ENCODE measurements at regions not wholly inside any gene's neighbourhood (a gene's known extent, or its start where the extent isn't known, plus 50 kb on each side); places are given as distances from the start of the nearest gene placed in this dataset.

- Histone ChIP-seq H2BK5ac (ENCODE audit: low read depth, low read length, poor library complexity, severe bottlenecking) (no peak overlapping the region), H2BK12ac (ENCODE audit: low read length in 2 of 2) (no peak overlapping the region), H2BK120ac (ENCODE audit: low read depth, low read length) (no peak overlapping the region), H3K23ac (ENCODE audit: low read length in 2 of 2) (no peak overlapping the region), H4K8ac (ENCODE audit: low read length) (no peak overlapping the region), H2AFZ (ENCODE audit: low read depth, low read length) (no peak overlapping the region), H2AK5ac (ENCODE audit: low read length, severe bottlenecking) (no peak overlapping the region), H3K4me2 (ENCODE audit: low read length, poor library complexity, severe bottlenecking) (no peak overlapping the region), H4K91ac (ENCODE audit: low read length) (no peak overlapping the region), H3K18ac (ENCODE audit: low read depth in 1 of 2, low read length in 2 of 2) (no peak overlapping the region), H3K79me1 (replicated peaks; ENCODE audit: low read length, poor library complexity, severe bottlenecking) (no peaks in the 10 kb centered on the region), H3K9ac (ENCODE audit: low read length) (no peak overlapping the region), H3K36me3 (ENCODE audit: control insufficient read depth in 1 of 2, insufficient read depth in 2 of 2, low read depth in 1 of 2, low read length in 2 of 2) (no peaks in the 10 kb centered on the region), H2BK15ac (ENCODE audit: low read depth, poor library complexity, severe bottlenecking) (no peak overlapping the region), H3K27ac (ENCODE audit: low read length, poor library complexity, severe bottlenecking) (no peak overlapping the region), H3K4ac (ENCODE audit: low read depth in 1 of 2, low read length in 2 of 2) (no peak overlapping the region), H3K9me3 (ENCODE audit: control insufficient read depth, low read length) (no peaks in the 10 kb centered on the region), H3K27me3 (ENCODE audit: control insufficient read depth in 1 of 2, insufficient read depth in 1 of 2, low read length in 2 of 2) (no peaks in the 10 kb centered on the region), H3K4me1 (ENCODE audit: control insufficient read depth, insufficient read depth, low read depth, low read length) (no peaks in the 10 kb centered on the region), H3K4me3 (ENCODE audit: insufficient read depth in 1 of 2, low read depth in 1 of 2, low read length in 2 of 2) (no peak overlapping the region), H3K14ac (ENCODE audit: low read length in 2 of 2) (no peak overlapping the region)
- no peak for DNase-seq
Observed at GRCh38 chrX:8075636-8076035, 95.4 kb downstream of the VCX2 start.

GRCh38 chrX:8067754-8068462 lies 103.2 kb downstream of the VCX2 start:
- H2BK12ac ChIP-seq (ENCODE audit: low read length in 2 of 2) = no peak overlapping the region
- DNase-seq = peak; percentile 84
- H3K14ac ChIP-seq (ENCODE audit: low read length in 2 of 2) = no peak overlapping the region
- no peak overlapping the region for H2AFZ ChIP-seq (ENCODE audit: low read depth, low read length)
- no peak overlapping the region for H4K8ac ChIP-seq (ENCODE audit: low read length)
- H2BK15ac ChIP-seq (ENCODE audit: low read depth, poor library complexity, severe bottlenecking) = no peak overlapping the region
- H2BK5ac ChIP-seq (ENCODE audit: low read depth, low read length, poor library complexity, severe bottlenecking) = no peak overlapping the region
- H3K23ac ChIP-seq (ENCODE audit: low read length in 2 of 2) = no peak overlapping the region
- H3K4me3 ChIP-seq (ENCODE audit: insufficient read depth in 1 of 2, low read depth in 1 of 2, low read length in 2 of 2) = no peak overlapping the region
- no peaks in the 10 kb centered on the region for H3K9me3 ChIP-seq (ENCODE audit: control insufficient read depth, low read length)
- no peak overlapping the region for H3K4me2 ChIP-seq (ENCODE audit: low read length, poor library complexity, severe bottlenecking)
- no peak overlapping the region for H2BK120ac ChIP-seq (ENCODE audit: low read depth, low read length)
- H3K79me1 ChIP-seq (replicated peaks; ENCODE audit: low read length, poor library complexity, severe bottlenecking) = no peaks in the 10 kb centered on the region
- no peaks in the 10 kb centered on the region for H3K36me3 ChIP-seq (ENCODE audit: control insufficient read depth in 1 of 2, insufficient read depth in 2 of 2, low read depth in 1 of 2, low read length in 2 of 2)
- H4K91ac ChIP-seq (ENCODE audit: low read length) = no peak overlapping the region
- no peak overlapping the region for H3K9ac ChIP-seq (ENCODE audit: low read length)
- H3K4ac ChIP-seq (ENCODE audit: low read depth in 1 of 2, low read length in 2 of 2) = no peak overlapping the region
- no peak overlapping the region for H3K18ac ChIP-seq (ENCODE audit: low read depth in 1 of 2, low read length in 2 of 2)
- H3K4me1 ChIP-seq (ENCODE audit: control insufficient read depth, insufficient read depth, low read depth, low read length) = no peaks in the 10 kb centered on the region
- no peaks in the 10 kb centered on the region for H3K27me3 ChIP-seq (ENCODE audit: control insufficient read depth in 1 of 2, insufficient read depth in 1 of 2, low read length in 2 of 2)
- no peak overlapping the region for H2AK5ac ChIP-seq (ENCODE audit: low read length, severe bottlenecking)
- WGBS = 4% methylated on average over 2 of the region's 8 CpGs
- no peak overlapping the region for H3K27ac ChIP-seq (ENCODE audit: low read length, poor library complexity, severe bottlenecking)

DNA sequence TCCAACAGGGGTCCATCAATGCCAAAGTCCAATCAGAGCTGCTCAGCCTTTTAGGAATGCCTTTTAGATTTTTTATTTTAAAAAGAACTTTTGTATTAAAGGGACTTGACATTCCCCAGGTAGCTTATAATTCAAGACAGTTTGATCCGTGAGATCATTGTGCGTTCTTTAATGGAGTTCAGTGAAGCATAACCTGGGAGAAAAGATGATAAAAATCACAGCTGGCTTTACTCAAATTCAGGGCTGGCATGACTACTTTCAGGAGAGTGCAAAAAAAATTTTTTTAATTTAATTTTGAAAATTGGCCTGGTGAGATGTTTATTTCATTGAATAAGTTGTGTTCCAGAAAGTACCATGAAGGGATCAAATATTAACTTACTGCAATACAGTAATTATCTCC lies 118.2 kb downstream of the VCX2 start:
- H3K18ac ChIP-seq (ENCODE audit: low read depth in 1 of 2, low read length in 2 of 2) = no peak overlapping the region

DNA sequence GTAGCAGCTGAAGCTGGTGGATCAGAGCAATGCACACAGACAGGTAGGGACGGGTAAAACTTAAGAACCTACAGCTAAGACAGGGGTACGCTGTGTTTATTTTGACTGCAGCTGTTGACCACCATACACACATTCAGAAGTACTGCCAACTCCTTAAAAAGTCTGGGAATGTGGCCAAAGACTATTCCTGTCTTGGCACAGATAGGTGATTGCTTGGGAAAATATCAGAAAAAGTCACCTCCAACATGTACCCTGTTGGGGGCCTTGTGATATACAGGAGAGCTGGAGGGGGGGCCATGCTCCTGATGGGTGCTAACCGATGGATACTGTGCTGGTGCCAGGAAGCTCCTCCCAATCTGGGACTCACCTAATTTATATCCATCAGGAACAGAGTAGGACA lies 121.2 kb downstream of the VCX2 start:
- Histone ChIP-seq H3K23ac (ENCODE audit: low read length in 2 of 2) (no peak overlapping the region), H3K18ac (ENCODE audit: low read depth in 1 of 2, low read length in 2 of 2) (no peak overlapping the region), H3K9me3 (ENCODE audit: control insufficient read depth, low read length) (no peaks in the 10 kb centered on the region), H3K4me2 (ENCODE audit: low read length, poor library complexity, severe bottlenecking) (no peak overlapping the region), H2BK5ac (ENCODE audit: low read depth, low read length, poor library complexity, severe bottlenecking) (no peak overlapping the region), H4K91ac (ENCODE audit: low read length) (no peak overlapping the region), H3K4me1 (ENCODE audit: control insufficient read depth, insufficient read depth, low read depth, low read length) (no peaks in the 10 kb centered on the region), H2AK5ac (ENCODE audit: low read length, severe bottlenecking) (no peak overlapping the region), H2AFZ (ENCODE audit: low read depth, low read length) (no peak overlapping the region), H3K4me3 (ENCODE audit: insufficient read depth in 1 of 2, low read depth in 1 of 2, low read length in 2 of 2) (no peak overlapping the region), H3K79me1 (replicated peaks; ENCODE audit: low read length, poor library complexity, severe bottlenecking) (no peaks in the 10 kb centered on the region), H3K36me3 (ENCODE audit: control insufficient read depth in 1 of 2, insufficient read depth in 2 of 2, low read depth in 1 of 2, low read length in 2 of 2) (no peaks in the 10 kb centered on the region), H4K8ac (ENCODE audit: low read length) (no peak overlapping the region), H2BK15ac (ENCODE audit: low read depth, poor library complexity, severe bottlenecking) (no peak overlapping the region), H3K9ac (ENCODE audit: low read length) (no peak overlapping the region), H2BK12ac (ENCODE audit: low read length in 2 of 2) (no peak overlapping the region), H3K27me3 (ENCODE audit: control insufficient read depth in 1 of 2, insufficient read depth in 1 of 2, low read length in 2 of 2) (no peaks in the 10 kb centered on the region), H3K27ac (ENCODE audit: low read length, poor library complexity, severe bottlenecking) (no peak overlapping the region), H2BK120ac (ENCODE audit: low read depth, low read length) (no peak overlapping the region), H3K14ac (ENCODE audit: low read length in 2 of 2) (no peak overlapping the region), H3K4ac (ENCODE audit: low read depth in 1 of 2, low read length in 2 of 2) (no peak overlapping the region)
- WGBS = 90% methylated on average over 1 of the region's 3 CpGs
- DNase-seq = no peak

More for the DNA sequence above, 118.2 kb downstream of the VCX2 start:
- Histone ChIP-seq H3K23ac (ENCODE audit: low read length in 2 of 2) (no peak overlapping the region), H4K8ac (ENCODE audit: low read length) (no peak overlapping the region), H3K79me1 (replicated peaks; ENCODE audit: low read length, poor library complexity, severe bottlenecking) (no peaks in the 10 kb centered on the region), H3K9ac (ENCODE audit: low read length) (no peak overlapping the region), H3K4ac (ENCODE audit: low read depth in 1 of 2, low read length in 2 of 2) (no peak overlapping the region), H3K4me1 (ENCODE audit: control insufficient read depth, insufficient read depth, low read depth, low read length) (no peaks in the 10 kb centered on the region), H2BK5ac (ENCODE audit: low read depth, low read length, poor library complexity, severe bottlenecking) (no peak overlapping the region), H4K91ac (ENCODE audit: low read length) (no peak overlapping the region), H3K36me3 (ENCODE audit: control insufficient read depth in 1 of 2, insufficient read depth in 2 of 2, low read depth in 1 of 2, low read length in 2 of 2) (no peaks in the 10 kb centered on the region), H3K9me3 (ENCODE audit: control insufficient read depth, low read length) (no peaks in the 10 kb centered on the region), H2BK15ac (ENCODE audit: low read depth, poor library complexity, severe bottlenecking) (no peak overlapping the region), H2AK5ac (ENCODE audit: low read length, severe bottlenecking) (no peak overlapping the region), H2BK120ac (ENCODE audit: low read depth, low read length) (no peak overlapping the region), H2BK12ac (ENCODE audit: low read length in 2 of 2) (no peak overlapping the region), H3K4me3 (ENCODE audit: insufficient read depth in 1 of 2, low read depth in 1 of 2, low read length in 2 of 2) (no peak overlapping the region), H3K27ac (ENCODE audit: low read length, poor library complexity, severe bottlenecking) (no peak overlapping the region), H3K14ac (ENCODE audit: low read length in 2 of 2) (no peak overlapping the region), H3K27me3 (ENCODE audit: control insufficient read depth in 1 of 2, insufficient read depth in 1 of 2, low read length in 2 of 2) (no peaks in the 10 kb centered on the region), H3K4me2 (ENCODE audit: low read length, poor library complexity, severe bottlenecking) (no peak overlapping the region), H2AFZ (ENCODE audit: low read depth, low read length) (no peak overlapping the region)
- no peak for DNase-seq
- 92% methylated on average over 2 of the region's 2 CpGs for WGBS

Measured in mesenchymal stem cell (in vitro differentiated cells and primary cell).